SK-N-SH (cell line): ENCODE measurements at regions not wholly inside any gene's neighbourhood (a gene's known extent, or its start where the extent isn't known, plus 50 kb on each side); places are given as distances from the start of the nearest gene placed in this dataset.
"Not testable (repeated sequence)": the region's sequence is repeated elsewhere in the genome, so short reads cannot be mapped to it uniquely, and the experiment has no call there.

Experiments
- CTCF ChIA-PET: fragments of 300-600, 350-600 bp; formaldehyde crosslinking; extraction: SDS; loops from one replicate; lab custom pipeline; 2021; lab: Yijun Ruan, JAX
- POLR2A ChIA-PET: fragments of 350-600 bp; sonication (Branson Sonifier 250); formaldehyde crosslinking; extraction: SDS; loops from one replicate; lab custom pipeline; 2020; ENCODE audit warnings: antibody characterized with exemption, inconsistent platforms; lab: Yijun Ruan, JAX
- DNase-seq: peaks from one replicate; pipeline ENCODE4 v3.0.0; 2012
- H2AFZ ChIP-seq: fragments of 200-600 bp; sonication (generic); 2 replicates; pipeline ENCODE4 v1.8.1; 2016; ENCODE audit warnings: antibody characterized with exemption, mild to moderate bottlenecking, low read depth
- H3F3A ChIP-seq: fragments of 200-600 bp; sonication (generic); replicated peaks from 2 replicates; pipeline ENCODE3; 2016; ENCODE audit warnings: antibody characterized with exemption, mild to moderate bottlenecking; ENCODE audit not compliant: insufficient read depth
- H3K27ac ChIP-seq, 2 experiments: fragments of 200-500 bp in 1 of 2; fragments of 200-600 bp in 1 of 2; sonication (Bioruptor generic) in 1 of 2; sonication (generic), shearing (Covaris generic) in 1 of 2; 2 replicates each; pipeline versions ENCODE4 v1.5.1 to v1.6.1; 2014 to 2016; ENCODE audit warnings: low read depth in 2 of 2, inconsistent platforms in 1 of 2, low read length in 1 of 2, mild to moderate bottlenecking in 1 of 2, mixed read lengths in 1 of 2
- H3K27me3 ChIP-seq: fragments of 200-600 bp; sonication (generic), shearing (Covaris generic); 2 replicates; pipeline ENCODE4 v1.6.1; 2016; ENCODE audit warnings: mixed run types; ENCODE audit not compliant: insufficient read depth
- H3K36me3 ChIP-seq, 2 experiments: fragments of 200-500 bp in 1 of 2; fragments of 200-600 bp in 1 of 2; sonication (Bioruptor generic) in 1 of 2; sonication (generic) in 1 of 2; replicated peaks in 1 of 2; 2 replicates each; pipeline versions ENCODE3 to v1.5.1; 2014 to 2016; ENCODE audit warnings: low read length in 1 of 2, mild to moderate bottlenecking in 1 of 2; ENCODE audit not compliant: insufficient read depth in 2 of 2, control insufficient read depth in 1 of 2
- H3K4me1 ChIP-seq, 2 experiments: fragments of 200-500 bp in 1 of 2; fragments of 200-600 bp in 1 of 2; sonication (Bioruptor generic) in 1 of 2; sonication (generic), shearing (Covaris generic) in 1 of 2; 2 replicates each; pipeline versions ENCODE4 v1.5.1 to v1.6.1; 2014 to 2016; ENCODE audit warnings: low read depth in 1 of 2, low read length in 1 of 2, mixed run types in 1 of 2; ENCODE audit not compliant: insufficient read depth in 2 of 2, control insufficient read depth in 1 of 2
- H3K4me2 ChIP-seq: fragments of 200-600 bp; sonication (generic), shearing (Covaris generic); 2 replicates; pipeline ENCODE4 v1.6.1; 2017; ENCODE audit warnings: mixed run types
- H3K4me3 ChIP-seq, 2 experiments: fragments of 200-500 bp in 1 of 2; fragments of 200-600 bp in 1 of 2; sonication (Bioruptor generic) in 1 of 2; sonication (generic), shearing (Covaris generic) in 1 of 2; 2 replicates each; pipeline versions ENCODE4 v1.5.1 to v1.8.1; 2014 to 2016; ENCODE audit warnings: low read depth in 2 of 2, inconsistent platforms in 1 of 2, low read length in 1 of 2, mild to moderate bottlenecking in 1 of 2, mixed read lengths in 1 of 2, moderate library complexity in 1 of 2
- H3K79me2 ChIP-seq: fragments of 200-600 bp; sonication (generic); 2 replicates; pipeline ENCODE4 v1.8.1; 2017; ENCODE audit warnings: mild to moderate bottlenecking; ENCODE audit not compliant: insufficient read depth
- H3K9ac ChIP-seq: fragments of 200-600 bp; sonication (generic); 2 replicates; pipeline ENCODE4 v1.6.1; 2017; ENCODE audit warnings: mixed run types
- H3K9me2 ChIP-seq: fragments of 200-600 bp; sonication (generic); 2 replicates; pipeline ENCODE4 v1.6.1; 2017; ENCODE audit warnings: mixed run types
- H3K9me3 ChIP-seq: fragments of 200-600 bp; sonication (generic); 2 replicates; pipeline ENCODE4 v1.6.1; 2017; ENCODE audit warnings: mixed run types, mild to moderate bottlenecking, moderate library complexity
- H4K20me1 ChIP-seq: fragments of 200-600 bp; sonication (generic); 2 replicates; pipeline ENCODE4 v1.6.1; 2017; ENCODE audit warnings: mild to moderate bottlenecking, mixed run types; ENCODE audit not compliant: insufficient read depth
- ELF1 ChIP-seq: IDR thresholded peaks from 2 replicates; pipeline ENCODE4 v1.4.0; 2012
- EZH2phosphoT487 ChIP-seq: fragments of 200-600 bp; sonication (generic); IDR thresholded peaks from 2 replicates; pipeline ENCODE4 v1.6.1; 2017; ENCODE audit warnings: low read depth, mixed run types, mild to moderate bottlenecking, antibody characterized with exemption, moderate library complexity, borderline replicate concordance
- FOSL2 ChIP-seq: IDR thresholded peaks from 2 replicates; pipeline ENCODE4 v1.4.0; 2012; ENCODE audit warnings: low read depth, mild to moderate bottlenecking, moderate library complexity, borderline replicate concordance
- GABPA ChIP-seq: IDR thresholded peaks from 2 replicates; pipeline ENCODE4 v1.4.0; 2012; ENCODE audit warnings: low read depth, mild to moderate bottlenecking
- GATA2 ChIP-seq: sonication (generic); formaldehyde crosslinking; IDR thresholded peaks from 2 replicates; pipeline ENCODE4 v1.5.0; 2020; ENCODE audit warnings: mild to moderate bottlenecking, missing genetic modification reagents
- JUND ChIP-seq: IDR thresholded peaks from 2 replicates; pipeline ENCODE4 v1.4.0; 2012
- POLR2AphosphoS5 ChIP-seq: IDR thresholded peaks from 2 replicates; pipeline ENCODE4 v1.6.1; 2012; ENCODE audit warnings: low read depth, low read length
- RAD21 ChIP-seq: IDR thresholded peaks from 2 replicates; pipeline ENCODE4 v1.6.1; 2012; ENCODE audit warnings: mild to moderate bottlenecking, low read length
- RXRA ChIP-seq: IDR thresholded peaks from 2 replicates; pipeline ENCODE4 v1.4.0; 2012; ENCODE audit warnings: low read depth, mild to moderate bottlenecking, borderline replicate concordance
- TCF12 ChIP-seq: IDR thresholded peaks from 2 replicates; pipeline ENCODE4 v1.4.0; 2012
- TEAD4 ChIP-seq: IDR thresholded peaks from 2 replicates; pipeline ENCODE4 v1.4.0; 2012; ENCODE audit warnings: mild to moderate bottlenecking, borderline replicate concordance; ENCODE audit not compliant: insufficient read depth
- USF1 ChIP-seq: IDR thresholded peaks from 2 replicates; pipeline ENCODE4 v1.4.0; 2012; ENCODE audit warnings: low read depth, borderline replicate concordance
- WGBS: methylation state at CpG from one replicate; pipeline ENCODE4 v1.1.6; 2017; ENCODE audit warnings: low lambda C conversion rate; 5-methylcytosine and 5-hydroxymethylcytosine counted together
- TF ChIP-seq, protein P1 (sequence below): fragments of 150-350 bp; IDR thresholded peaks from 2 replicates; pipeline ENCODE4 v1.6.1; 2016; ENCODE audit warnings: mild to moderate bottlenecking, low read depth, low read length

GRCh38 chr3:124149771-124150170, 157.8 kb upstream of the ROPN1 start:
- Histone ChIP-seq H3K4me2 (no peak overlapping the region), H3K9me2 (no peaks in the 10 kb centered on the region), H3K9me3 (no peaks in the 10 kb centered on the region), H3K27ac (no peak overlapping the region; a peak in 1 of 4 replicates), H2AFZ (no peak overlapping the region), H3K9ac (no peak overlapping the region), H3F3A (peaks cover 3% of the 10 kb centered on the region), H3K4me1 (peaks cover 0 to 11% of the 10 kb centered on the region in 2 experiments; a peak in 1 of 4 replicates), H3K36me3 (no peaks in the 10 kb centered on the region), H3K4me3 (no peak overlapping the region), H3K79me2 (0 out of 2 replicates have a peak, but pooled peaks cover 3% of the 10 kb centered on the region), H3K27me3 (no peaks in the 10 kb centered on the region), H4K20me1 (peaks cover 10% of the 10 kb centered on the region; the same call in 1 of the 2 replicates)
- ChIA-PET CTCF (interaction anchor here (0.7 to 1.6 kb wide), 4 partner anchors 9 to 117 kb away, joined by 3 to 5 read pairs (median 4); partner anchors contain the start of gene KALRN), POLR2A (no interaction called here)
- no peak for DNase-seq
- WGBS, result 81% methylated on average over 3 of the region's 3 CpGs
- no peak for TF ChIP-seq RXRA
- no peak for TF ChIP-seq ELF1
- TF ChIP-seq FOSL2, result no peak
- no peak for TF ChIP-seq GABPA
- no peak for TF ChIP-seq GATA2 (CRISPR knock-in tag)
- no peak for TF ChIP-seq TCF12
- no peak for TF ChIP-seq USF1
- no peak for TF ChIP-seq JUND
- TF ChIP-seq RAD21, result no peak
- TF ChIP-seq, protein P1, sequence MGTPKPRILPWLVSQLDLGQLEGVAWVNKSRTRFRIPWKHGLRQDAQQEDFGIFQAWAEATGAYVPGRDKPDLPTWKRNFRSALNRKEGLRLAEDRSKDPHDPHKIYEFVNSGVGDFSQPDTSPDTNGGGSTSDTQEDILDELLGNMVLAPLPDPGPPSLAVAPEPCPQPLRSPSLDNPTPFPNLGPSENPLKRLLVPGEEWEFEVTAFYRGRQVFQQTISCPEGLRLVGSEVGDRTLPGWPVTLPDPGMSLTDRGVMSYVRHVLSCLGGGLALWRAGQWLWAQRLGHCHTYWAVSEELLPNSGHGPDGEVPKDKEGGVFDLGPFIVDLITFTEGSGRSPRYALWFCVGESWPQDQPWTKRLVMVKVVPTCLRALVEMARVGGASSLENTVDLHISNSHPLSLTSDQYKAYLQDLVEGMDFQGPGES, result no peak
- no peak for TF ChIP-seq POLR2AphosphoS5
- no peak for TF ChIP-seq TEAD4
- no peak for TF ChIP-seq EZH2phosphoT487

DNA sequence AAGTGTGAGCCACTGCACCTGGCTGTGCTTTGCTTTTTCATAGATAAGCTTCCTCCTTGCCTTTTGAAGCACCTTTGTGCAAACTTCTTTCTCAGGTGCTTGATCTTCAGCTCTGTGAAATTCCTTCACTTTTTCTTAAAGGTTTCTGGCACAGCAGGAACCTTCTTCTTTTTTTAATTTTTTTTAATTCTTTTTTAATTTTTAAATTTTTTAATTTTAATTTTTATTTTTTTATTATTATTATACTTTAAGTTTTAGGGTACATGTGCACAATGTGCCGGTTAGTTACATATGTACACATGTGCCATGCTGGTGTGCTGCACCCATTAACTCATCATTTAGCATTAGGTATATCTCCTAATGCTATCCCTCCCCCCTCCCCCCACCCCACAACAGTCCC, 161.0 kb upstream of the ROPN1 start:
- WGBS, result 91% methylated on average over 1 of the region's 1 CpG
- H3F3A ChIP-seq, result not testable (repeated sequence)

More for the DNA sequence above, 161.0 kb upstream of the ROPN1 start:
- H3K4me3 ChIP-seq, H3K4me2 ChIP-seq, H3K27me3 ChIP-seq, POLR2A ChIA-PET, DNase-seq, H3K9ac ChIP-seq, CTCF ChIA-PET, H4K20me1 ChIP-seq, H3K9me2 ChIP-seq, H3K9me3 ChIP-seq, H2AFZ ChIP-seq, H3K27ac ChIP-seq, H3K79me2 ChIP-seq, H3K36me3 ChIP-seq: not testable (repeated sequence)
- peaks cover 0 to 13% of the 10 kb centered on the region in 2 experiments; a peak in 2 of 4 replicates for H3K4me1 ChIP-seq
